Hematopoietic multipotent progenitor cell (in vitro differentiated cells): ENCODE measurements at regions not wholly inside any gene's neighbourhood (a gene's known extent, or its start where the extent isn't known, plus 50 kb on each side); places are given as distances from the start of the nearest gene placed in this dataset.

ENCODE experiments used
- DNase-seq, 3 donors: peaks; one replicate each; pipeline ENCODE4 v3.0.0-alpha.2; 2011 to 2015; ENCODE audit warnings: low read depth in 2 of 3, low spot score in 2 of 3

DNA sequence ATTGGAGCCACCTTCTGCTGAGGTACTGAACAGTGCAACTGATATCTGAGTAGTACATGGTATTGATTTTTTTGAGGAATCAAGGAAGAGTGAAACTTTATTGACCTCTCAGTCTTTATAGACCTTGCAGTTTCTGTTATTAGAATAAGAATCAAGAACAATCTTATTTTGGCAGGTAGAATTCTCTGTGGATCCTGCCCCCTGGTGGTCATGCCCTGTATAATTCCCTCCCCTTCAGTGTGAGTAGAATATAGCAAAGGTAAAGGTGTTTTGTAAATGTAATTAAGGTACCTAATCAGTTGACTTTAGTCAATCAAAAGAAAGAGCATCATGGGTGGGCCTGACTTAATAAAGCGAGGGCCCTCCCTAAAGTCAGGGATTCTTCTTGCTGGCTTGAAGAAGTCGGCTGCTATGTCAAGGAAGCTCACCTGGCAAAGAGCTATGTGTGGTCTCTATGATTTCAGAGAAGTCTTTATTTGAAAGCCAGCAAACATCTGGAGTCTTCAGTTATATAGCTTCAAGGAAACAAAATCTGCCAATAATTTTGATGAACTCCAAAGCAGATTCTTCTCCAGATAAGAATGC is 142.8 kb downstream of the LSM5 start:
- peak in 2 of 3 donors; percentile 17 to 45 for DNase-seq

DNA sequence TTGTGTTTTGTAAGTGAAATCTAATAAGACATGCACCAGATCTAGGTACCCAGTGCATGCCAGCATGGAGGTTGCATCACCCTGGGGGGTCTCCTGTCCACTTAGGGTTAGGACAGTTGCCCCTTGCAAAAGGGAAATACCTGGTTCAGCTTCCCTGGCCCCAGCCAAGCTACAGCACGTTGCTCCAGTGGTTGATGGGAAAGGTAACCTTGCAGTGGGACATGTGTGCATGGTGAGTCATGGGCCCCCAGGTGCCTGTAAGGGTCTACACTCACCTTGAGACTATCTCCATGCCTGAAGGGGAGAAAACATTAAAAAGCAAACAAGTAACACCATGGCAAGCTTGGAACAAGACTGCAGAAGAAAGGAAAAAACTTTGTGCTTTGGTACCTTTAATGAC is 143.9 kb downstream of the LSM5 start:
- no peak for DNase-seq

GRCh38 chr7:32336726-32337125 is 153.5 kb downstream of the LSM5 start:
- no peak for DNase-seq

DNA sequence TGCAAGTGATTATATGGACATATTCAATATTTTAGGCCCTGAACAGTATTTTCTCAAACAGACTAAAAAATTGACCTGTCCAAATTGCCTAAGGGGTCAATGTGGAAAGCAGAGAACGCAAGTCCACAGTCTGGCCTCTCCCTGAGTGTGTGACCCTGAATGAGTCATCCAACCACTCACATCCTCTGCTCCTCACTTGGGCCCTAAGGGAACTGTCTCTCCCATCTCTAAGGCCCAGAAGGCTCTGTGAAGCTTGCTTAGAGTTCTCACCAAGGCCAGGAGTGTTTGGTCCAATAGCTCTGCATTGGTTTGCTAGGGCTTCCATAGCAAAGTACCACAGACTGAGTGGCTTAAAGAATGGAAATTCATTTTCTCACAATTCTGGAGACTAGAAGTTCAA is 155.1 kb downstream of the LSM5 start:
- no peak for DNase-seq

GRCh38 chr7:32330602-32331001 is 159.6 kb downstream of the LSM5 start:
- no peak for DNase-seq

DNA sequence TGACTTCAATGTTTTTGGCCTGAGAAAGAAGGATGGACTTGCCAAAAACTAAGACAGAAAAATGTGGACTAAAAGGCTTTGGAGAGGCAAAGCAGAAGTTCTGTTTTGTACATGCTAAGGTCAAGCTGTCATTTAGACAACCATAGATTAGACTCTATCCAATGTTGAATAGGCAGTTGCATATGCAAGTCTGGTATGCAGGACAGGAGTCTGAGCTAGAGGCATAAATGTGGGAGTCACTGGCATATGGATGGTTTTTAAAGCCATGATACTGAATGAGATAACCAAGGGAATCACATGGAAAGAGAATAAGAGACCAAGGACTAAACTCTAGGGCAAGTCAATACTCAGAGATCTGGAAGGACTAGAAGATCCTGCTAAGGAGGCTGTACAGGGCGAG is 164.1 kb downstream of the LSM5 start:
- DNase-seq = no peak

DNA sequence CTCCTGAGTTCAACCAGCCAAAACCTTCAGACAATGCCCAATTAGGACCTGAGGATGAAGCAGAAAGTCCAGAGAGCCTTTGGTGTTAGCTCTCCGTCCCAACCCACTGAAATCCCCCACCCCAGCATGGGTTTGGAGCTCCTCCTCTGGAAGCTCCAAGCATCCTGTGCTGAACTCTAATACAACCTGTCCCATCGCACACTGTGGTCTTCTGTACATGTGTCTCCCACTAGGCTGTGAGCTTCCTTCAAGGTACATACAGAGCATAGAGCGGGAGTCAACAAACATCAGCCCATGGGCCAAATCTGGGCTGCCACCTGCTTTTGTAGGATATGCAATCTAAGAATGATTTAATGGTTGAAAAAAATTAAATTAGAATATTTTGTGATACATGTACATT is 166.5 kb downstream of the LSM5 start:
- DNase-seq = no peak

DNA sequence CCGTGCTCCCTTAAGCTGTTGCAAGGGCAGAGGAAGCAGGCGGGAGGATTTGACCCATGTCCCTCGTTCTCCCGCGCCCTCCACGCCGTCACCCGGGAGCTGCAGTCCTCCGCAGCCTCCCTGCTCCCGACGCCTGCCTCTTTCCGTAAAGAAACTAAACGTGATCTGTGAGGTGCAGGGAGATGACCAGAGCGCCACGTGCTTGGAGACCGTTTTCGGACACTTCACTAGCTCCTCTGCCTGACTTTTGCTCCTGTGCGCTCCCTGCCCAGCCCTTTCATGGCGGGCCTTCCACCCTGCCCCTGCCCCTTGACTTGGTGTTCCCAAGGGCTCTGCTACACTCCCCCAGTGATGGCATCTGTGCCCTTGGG is 171.2 kb downstream of the LSM5 start:
- DNase-seq = no peak

GRCh38 chr7:32318300-32319011 is 171.7 kb downstream of the LSM5 start:
- DNase-seq = no peak

- peak in 1 of 3 donors; percentile 36 for DNase-seq
These were observed 173.3 kb downstream of the LSM5 start for GRCh38 chr7:32316839-32317238.

GRCh38 chr7:32314761-32315160 is 175.4 kb downstream of the LSM5 start:
- DNase-seq = peak in 1 of 3 donors; percentile 3

DNA sequence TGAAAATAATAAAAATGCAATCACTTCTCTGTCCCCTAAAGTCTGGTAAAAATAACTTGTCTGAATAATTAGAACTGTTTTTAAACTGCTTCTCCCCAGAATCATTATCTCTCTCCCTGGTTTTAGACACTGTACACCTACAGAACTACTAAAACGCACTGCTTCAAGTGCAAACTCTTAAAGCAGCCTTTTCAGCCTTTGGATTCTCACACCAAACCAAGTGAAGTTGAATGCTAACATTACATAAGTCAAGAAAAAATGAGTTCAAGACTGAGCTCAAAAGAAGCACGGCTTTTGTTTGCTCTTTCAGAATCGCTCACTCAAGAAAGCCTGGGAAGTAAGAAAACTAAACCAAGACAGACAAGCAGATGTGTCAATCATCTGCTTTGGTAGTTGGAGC is 188.8 kb downstream of the LSM5 start:
- DNase-seq = no peak

GRCh38 chr7:32299133-32299702 is 191.0 kb downstream of the LSM5 start:
- DNase-seq = peak in 1 of 3 donors; percentile 8

- DNase-seq = peak in 2 of 3 donors; percentile 24 to 42
These were observed 191.6 kb downstream of the LSM5 start for GRCh38 chr7:32298408-32299132.

GRCh38 chr7:32293833-32294232 is 196.3 kb downstream of the LSM5 start:
- DNase-seq = no peak

- peak in 1 of 3 donors; percentile 30 for DNase-seq
These were observed 200.3 kb downstream of the LSM5 start for GRCh38 chr7:32289651-32290414.

DNA sequence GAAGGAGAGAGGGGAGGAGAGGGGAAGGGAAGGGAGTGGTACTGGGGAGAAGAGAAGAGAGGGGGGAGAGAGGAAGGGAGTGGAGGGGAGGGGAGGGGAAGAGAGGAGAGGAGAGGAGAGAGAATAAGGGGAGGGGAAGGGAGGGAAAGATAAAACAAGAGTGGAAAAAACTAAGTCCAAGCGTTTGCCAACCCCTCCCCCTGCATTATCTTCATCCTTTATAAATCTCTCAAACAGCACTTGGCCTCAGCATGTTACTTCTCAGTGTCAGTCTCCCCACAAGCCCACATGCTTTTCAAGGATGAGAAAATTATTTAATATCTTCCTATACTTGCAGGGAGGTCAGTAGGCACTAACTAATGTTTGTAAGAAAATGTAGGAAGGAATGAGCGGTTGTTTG is 204.5 kb downstream of the LSM5 start:
- DNase-seq = no peak

DNA sequence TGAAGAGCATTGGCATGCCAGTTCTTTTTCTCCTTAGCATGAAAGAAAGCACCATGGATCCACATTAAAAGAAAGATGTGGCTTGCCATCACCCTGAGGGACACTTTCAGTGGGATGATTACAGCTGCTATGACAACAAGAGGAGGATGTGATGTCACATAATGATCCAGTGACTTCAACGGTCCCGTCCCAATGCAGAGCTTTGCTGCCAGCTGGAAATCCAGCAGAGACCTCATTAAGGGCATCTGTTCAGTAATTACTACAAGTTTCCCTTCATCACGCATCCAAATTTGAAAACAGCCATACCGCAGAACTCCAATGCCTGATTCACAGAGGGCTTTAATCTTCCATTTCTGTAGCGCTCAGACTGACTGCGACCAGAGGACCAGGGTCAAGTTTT is 206.6 kb downstream of the LSM5 start:
- DNase-seq = no peak

DNA sequence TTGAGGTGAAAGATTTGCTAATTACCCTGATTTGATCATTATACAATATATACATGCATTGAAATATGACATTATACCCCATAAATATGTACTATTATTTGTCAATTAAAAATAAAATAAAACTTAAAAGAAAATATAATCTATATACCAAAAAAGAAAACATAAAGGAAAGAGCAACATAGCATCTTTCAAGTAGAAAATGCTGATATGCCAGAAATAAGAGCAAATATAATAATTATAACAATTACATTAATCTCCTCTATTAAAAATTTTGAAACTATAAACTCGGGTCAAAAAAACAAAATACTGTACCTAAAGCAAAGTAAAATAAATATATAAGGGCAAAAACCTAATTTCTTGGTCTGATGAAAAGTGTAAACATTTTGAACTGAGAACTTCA is 209.3 kb upstream of the PDE1C start:
- DNase-seq = no peak

DNA sequence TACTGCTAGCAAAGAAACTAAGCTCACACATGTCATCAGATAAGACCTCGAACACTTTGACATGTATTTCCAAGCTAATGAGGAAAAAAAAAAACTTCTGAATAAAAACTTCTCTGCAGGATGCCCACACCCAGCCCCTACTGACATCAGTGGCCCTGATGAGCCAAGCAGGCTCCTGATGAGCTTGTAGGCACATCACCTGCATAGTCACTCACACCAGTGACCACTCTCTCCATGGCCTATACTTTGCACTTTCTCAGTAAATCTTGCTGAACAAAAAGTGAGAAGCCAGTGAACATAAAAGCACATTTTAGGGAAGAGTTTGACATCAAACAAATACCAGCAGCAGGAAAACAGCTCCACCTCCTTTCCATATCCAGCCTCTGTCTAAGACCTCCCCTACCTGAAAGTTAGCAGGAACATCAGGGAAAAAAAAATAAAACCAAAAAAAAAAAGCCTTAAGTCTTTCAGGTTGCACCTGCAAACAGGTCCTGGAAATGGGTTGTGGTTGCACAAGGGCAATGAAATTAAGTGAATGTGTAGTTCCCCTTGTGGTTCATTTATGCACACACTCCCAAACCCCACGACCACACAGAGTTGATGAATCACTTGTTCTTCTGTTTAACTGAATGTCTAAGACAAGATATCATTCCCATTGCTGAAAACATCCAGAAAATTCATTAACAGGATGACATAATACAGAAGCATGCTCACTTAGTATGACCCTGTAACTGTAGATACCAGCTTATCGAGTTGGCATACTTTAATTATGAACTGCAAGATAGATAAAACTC is 205.2 kb upstream of the PDE1C start:
- DNase-seq = peak in 2 of 3 donors; percentile 76 to 80
